SK-N-SH (cell line): ENCODE measurements at regions not wholly inside any gene's neighbourhood (a gene's known extent, or its start where the extent isn't known, plus 50 kb on each side); places are given as distances from the start of the nearest gene placed in this dataset.

ENCODE experiments used
- CTCF ChIA-PET: fragments of 300-600, 350-600 bp; formaldehyde crosslinking; extraction: SDS; loops from one replicate; lab custom pipeline; 2021; lab: Yijun Ruan, JAX
- POLR2A ChIA-PET: fragments of 350-600 bp; sonication (Branson Sonifier 250); formaldehyde crosslinking; extraction: SDS; loops from one replicate; lab custom pipeline; 2020; ENCODE audit warnings: antibody characterized with exemption, inconsistent platforms; lab: Yijun Ruan, JAX
- DNase-seq: peaks from one replicate; pipeline ENCODE4 v3.0.0; 2012
- H2AFZ ChIP-seq: fragments of 200-600 bp; sonication (generic); 2 replicates; pipeline ENCODE4 v1.8.1; 2016; ENCODE audit warnings: antibody characterized with exemption, mild to moderate bottlenecking, low read depth
- H3F3A ChIP-seq: fragments of 200-600 bp; sonication (generic); replicated peaks from 2 replicates; pipeline ENCODE3; 2016; ENCODE audit warnings: antibody characterized with exemption, mild to moderate bottlenecking; ENCODE audit not compliant: insufficient read depth
- H3K27ac ChIP-seq, 2 experiments: fragments of 200-500 bp in 1 of 2; fragments of 200-600 bp in 1 of 2; sonication (Bioruptor generic) in 1 of 2; sonication (generic), shearing (Covaris generic) in 1 of 2; 2 replicates each; pipeline versions ENCODE4 v1.5.1 to v1.6.1; 2014 to 2016; ENCODE audit warnings: low read depth in 2 of 2, inconsistent platforms in 1 of 2, low read length in 1 of 2, mild to moderate bottlenecking in 1 of 2, mixed read lengths in 1 of 2
- H3K27me3 ChIP-seq: fragments of 200-600 bp; sonication (generic), shearing (Covaris generic); 2 replicates; pipeline ENCODE4 v1.6.1; 2016; ENCODE audit warnings: mixed run types; ENCODE audit not compliant: insufficient read depth
- H3K36me3 ChIP-seq, 2 experiments: fragments of 200-500 bp in 1 of 2; fragments of 200-600 bp in 1 of 2; sonication (Bioruptor generic) in 1 of 2; sonication (generic) in 1 of 2; replicated peaks in 1 of 2; 2 replicates each; pipeline versions ENCODE3 to v1.5.1; 2014 to 2016; ENCODE audit warnings: low read length in 1 of 2, mild to moderate bottlenecking in 1 of 2; ENCODE audit not compliant: insufficient read depth in 2 of 2, control insufficient read depth in 1 of 2
- H3K4me1 ChIP-seq, 2 experiments: fragments of 200-500 bp in 1 of 2; fragments of 200-600 bp in 1 of 2; sonication (Bioruptor generic) in 1 of 2; sonication (generic), shearing (Covaris generic) in 1 of 2; 2 replicates each; pipeline versions ENCODE4 v1.5.1 to v1.6.1; 2014 to 2016; ENCODE audit warnings: low read depth in 1 of 2, low read length in 1 of 2, mixed run types in 1 of 2; ENCODE audit not compliant: insufficient read depth in 2 of 2, control insufficient read depth in 1 of 2
- H3K4me2 ChIP-seq: fragments of 200-600 bp; sonication (generic), shearing (Covaris generic); 2 replicates; pipeline ENCODE4 v1.6.1; 2017; ENCODE audit warnings: mixed run types
- H3K4me3 ChIP-seq, 2 experiments: fragments of 200-500 bp in 1 of 2; fragments of 200-600 bp in 1 of 2; sonication (Bioruptor generic) in 1 of 2; sonication (generic), shearing (Covaris generic) in 1 of 2; 2 replicates each; pipeline versions ENCODE4 v1.5.1 to v1.8.1; 2014 to 2016; ENCODE audit warnings: low read depth in 2 of 2, inconsistent platforms in 1 of 2, low read length in 1 of 2, mild to moderate bottlenecking in 1 of 2, mixed read lengths in 1 of 2, moderate library complexity in 1 of 2
- H3K79me2 ChIP-seq: fragments of 200-600 bp; sonication (generic); 2 replicates; pipeline ENCODE4 v1.8.1; 2017; ENCODE audit warnings: mild to moderate bottlenecking; ENCODE audit not compliant: insufficient read depth
- H3K9ac ChIP-seq: fragments of 200-600 bp; sonication (generic); 2 replicates; pipeline ENCODE4 v1.6.1; 2017; ENCODE audit warnings: mixed run types
- H3K9me2 ChIP-seq: fragments of 200-600 bp; sonication (generic); 2 replicates; pipeline ENCODE4 v1.6.1; 2017; ENCODE audit warnings: mixed run types
- H3K9me3 ChIP-seq: fragments of 200-600 bp; sonication (generic); 2 replicates; pipeline ENCODE4 v1.6.1; 2017; ENCODE audit warnings: mixed run types, mild to moderate bottlenecking, moderate library complexity
- H4K20me1 ChIP-seq: fragments of 200-600 bp; sonication (generic); 2 replicates; pipeline ENCODE4 v1.6.1; 2017; ENCODE audit warnings: mild to moderate bottlenecking, mixed run types; ENCODE audit not compliant: insufficient read depth
- CHD2 ChIP-seq: fragments of 150-350 bp; IDR thresholded peaks from 2 replicates; pipeline ENCODE4 v1.6.1; 2018; ENCODE audit warnings: low read length; ENCODE audit not compliant: partially characterized antibody
- EP300 ChIP-seq, 2 experiments: IDR thresholded peaks; 2 replicates each; pipeline versions ENCODE4 v1.4.0 to v1.6.1; 2012; ENCODE audit warnings: borderline replicate concordance in 1 of 2, low read depth in 1 of 2, low read length in 1 of 2
- FOSL2 ChIP-seq: IDR thresholded peaks from 2 replicates; pipeline ENCODE4 v1.4.0; 2012; ENCODE audit warnings: low read depth, mild to moderate bottlenecking, moderate library complexity, borderline replicate concordance
- GABPA ChIP-seq: IDR thresholded peaks from 2 replicates; pipeline ENCODE4 v1.4.0; 2012; ENCODE audit warnings: low read depth, mild to moderate bottlenecking
- MEF2A ChIP-seq: IDR thresholded peaks from 2 replicates; pipeline ENCODE4 v1.4.0; 2012; ENCODE audit warnings: low read depth, borderline replicate concordance
- RCOR1 ChIP-seq: fragments of 150-350 bp; IDR thresholded peaks from 2 replicates; pipeline ENCODE4 v1.6.1; 2017; ENCODE audit warnings: antibody characterized with exemption, low read length
- SMC3 ChIP-seq: IDR thresholded peaks from 2 replicates; pipeline ENCODE4 v1.6.1; 2012; ENCODE audit warnings: low read depth, low read length, improper control_type of control experiment
- TEAD4 ChIP-seq: IDR thresholded peaks from 2 replicates; pipeline ENCODE4 v1.4.0; 2012; ENCODE audit warnings: mild to moderate bottlenecking, borderline replicate concordance; ENCODE audit not compliant: insufficient read depth
- USF2 ChIP-seq: fragments of 150-350 bp; IDR thresholded peaks from 2 replicates; pipeline ENCODE4 v1.6.1; 2017; ENCODE audit warnings: antibody characterized with exemption, low read length, low read depth, borderline replicate concordance
- YY1 ChIP-seq: IDR thresholded peaks from 2 replicates; pipeline ENCODE4 v1.4.0; 2012; ENCODE audit warnings: low read depth, mild to moderate bottlenecking
- WGBS: methylation state at CpG from one replicate; pipeline ENCODE4 v1.1.6; 2017; ENCODE audit warnings: low lambda C conversion rate; 5-methylcytosine and 5-hydroxymethylcytosine counted together
- TF ChIP-seq, protein P1 (sequence below): IDR thresholded peaks from 2 replicates; pipeline ENCODE4 v1.6.1; 2012; ENCODE audit warnings: mild to moderate bottlenecking, low read depth, low read length, moderate library complexity

- POLR2A ChIA-PET, result no interaction called here
- Histone ChIP-seq H3K27me3 (no peaks in the 10 kb centered on the region), H3K27ac (no peak overlapping the region), H3K4me3 (no peak overlapping the region), H3F3A (no peaks in the 10 kb centered on the region), H3K4me1 (no peaks in the 10 kb centered on the region), H3K9me3 (no peaks in the 10 kb centered on the region), H3K79me2 (no peaks in the 10 kb centered on the region), H3K9me2 (no peaks in the 10 kb centered on the region), H4K20me1 (no peaks in the 10 kb centered on the region), H3K36me3 (no peaks in the 10 kb centered on the region), H2AFZ (no peak overlapping the region), H3K4me2 (no peak overlapping the region), H3K9ac (no peak overlapping the region)
- DNase-seq, result no peak
- WGBS, result 15% methylated on average over 12 of the region's 14 CpGs
- CTCF ChIA-PET, result interaction anchor here (0.6 kb wide), 1 partner anchor 93 kb away, joined by 5 read pairs; no protein-coding TSS in a partner anchor
- TF ChIP-seq YY1 (no peak), GABPA (no peak), USF2 (no peak), FOSL2 (no peak), CHD2 (no peak), EP300 (IDR thresholded peaks at IDR 0.05; ENCODE audit: borderline replicate concordance in 1 of 2, low read depth in 1 of 2, low read length in 1 of 2) (no peak), MEF2A (no peak)
- TF ChIP-seq, protein P1, sequence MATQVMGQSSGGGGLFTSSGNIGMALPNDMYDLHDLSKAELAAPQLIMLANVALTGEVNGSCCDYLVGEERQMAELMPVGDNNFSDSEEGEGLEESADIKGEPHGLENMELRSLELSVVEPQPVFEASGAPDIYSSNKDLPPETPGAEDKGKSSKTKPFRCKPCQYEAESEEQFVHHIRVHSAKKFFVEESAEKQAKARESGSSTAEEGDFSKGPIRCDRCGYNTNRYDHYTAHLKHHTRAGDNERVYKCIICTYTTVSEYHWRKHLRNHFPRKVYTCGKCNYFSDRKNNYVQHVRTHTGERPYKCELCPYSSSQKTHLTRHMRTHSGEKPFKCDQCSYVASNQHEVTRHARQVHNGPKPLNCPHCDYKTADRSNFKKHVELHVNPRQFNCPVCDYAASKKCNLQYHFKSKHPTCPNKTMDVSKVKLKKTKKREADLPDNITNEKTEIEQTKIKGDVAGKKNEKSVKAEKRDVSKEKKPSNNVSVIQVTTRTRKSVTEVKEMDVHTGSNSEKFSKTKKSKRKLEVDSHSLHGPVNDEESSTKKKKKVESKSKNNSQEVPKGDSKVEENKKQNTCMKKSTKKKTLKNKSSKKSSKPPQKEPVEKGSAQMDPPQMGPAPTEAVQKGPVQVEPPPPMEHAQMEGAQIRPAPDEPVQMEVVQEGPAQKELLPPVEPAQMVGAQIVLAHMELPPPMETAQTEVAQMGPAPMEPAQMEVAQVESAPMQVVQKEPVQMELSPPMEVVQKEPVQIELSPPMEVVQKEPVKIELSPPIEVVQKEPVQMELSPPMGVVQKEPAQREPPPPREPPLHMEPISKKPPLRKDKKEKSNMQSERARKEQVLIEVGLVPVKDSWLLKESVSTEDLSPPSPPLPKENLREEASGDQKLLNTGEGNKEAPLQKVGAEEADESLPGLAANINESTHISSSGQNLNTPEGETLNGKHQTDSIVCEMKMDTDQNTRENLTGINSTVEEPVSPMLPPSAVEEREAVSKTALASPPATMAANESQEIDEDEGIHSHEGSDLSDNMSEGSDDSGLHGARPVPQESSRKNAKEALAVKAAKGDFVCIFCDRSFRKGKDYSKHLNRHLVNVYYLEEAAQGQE, result no peak
These were observed 330.5 kb downstream of the TFAP2A start for GRCh38 chr6:10084111-10084986.

DNA sequence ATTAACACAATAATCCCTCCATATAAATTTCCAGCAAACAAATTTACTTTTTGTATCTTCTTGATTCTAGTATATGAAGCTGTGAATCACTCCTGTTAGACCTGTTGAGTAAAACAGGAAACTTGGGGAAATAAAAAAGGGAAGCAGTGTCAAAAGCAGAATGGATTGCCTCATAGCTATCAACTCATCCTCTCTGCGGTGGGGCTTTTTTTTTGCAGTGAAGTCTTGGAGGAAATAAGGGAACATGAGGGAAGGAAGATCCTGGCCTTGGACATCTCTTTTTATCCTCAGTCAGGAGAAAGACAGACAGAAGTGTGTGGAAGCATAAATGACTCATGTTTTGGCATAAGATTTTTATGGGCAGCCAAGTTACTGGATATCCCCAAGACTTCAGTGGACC is 332.5 kb downstream of the TFAP2A start:
- no peak overlapping the region for H2AFZ ChIP-seq
- H3K36me3 ChIP-seq, result no peaks in the 10 kb centered on the region

More for the DNA sequence above, 332.5 kb downstream of the TFAP2A start:
- Histone ChIP-seq H3K27me3 (no peaks in the 10 kb centered on the region), H4K20me1 (no peaks in the 10 kb centered on the region), H3K27ac (no peak overlapping the region), H3K79me2 (no peaks in the 10 kb centered on the region), H3K4me3 (no peak overlapping the region), H3K4me2 (no peak overlapping the region), H3K9me2 (no peaks in the 10 kb centered on the region), H3F3A (no peaks in the 10 kb centered on the region), H3K9me3 (no peaks in the 10 kb centered on the region), H3K9ac (no peak overlapping the region), H3K4me1 (no peaks in the 10 kb centered on the region)
- POLR2A ChIA-PET, result no interaction called here
- CTCF ChIA-PET, result no interaction called here
- TF ChIP-seq SMC3 (no peak), TEAD4 (no peak), RCOR1 (no peak)
- DNase-seq, result no peak
- WGBS, result 9% methylated on average over 1 of the region's 1 CpG
